IPS-18a (cell line): ENCODE measurements at regions not wholly inside any gene's neighbourhood (a gene's known extent, or its start where the extent isn't known, plus 50 kb on each side); places are given as distances from the start of the nearest gene placed in this dataset.
A peak's percentile ranks its signal among the peaks of the same experiment; 100 is the strongest.

Source experiments
- H3K27ac ChIP-seq: one replicate; pipeline ENCODE4 v1.5.1; 2013; ENCODE audit warnings: low read length
- H3K27me3 ChIP-seq: one replicate; pipeline ENCODE4 v1.6.1; 2013; ENCODE audit warnings: mild to moderate bottlenecking, low read length; ENCODE audit not compliant: control insufficient read depth, insufficient read depth
- H3K36me3 ChIP-seq: one replicate; pipeline ENCODE4 v1.6.1; 2013; ENCODE audit warnings: low read depth, low read length; ENCODE audit not compliant: control insufficient read depth
- H3K4me1 ChIP-seq: one replicate; pipeline ENCODE4 v1.6.1; 2013; ENCODE audit warnings: low read depth, low read length; ENCODE audit not compliant: control insufficient read depth
- H3K4me3 ChIP-seq: one replicate; pipeline ENCODE4 v1.5.1; 2013; ENCODE audit warnings: low read length
- H3K9ac ChIP-seq: one replicate; pipeline ENCODE4 v1.6.1; 2013; ENCODE audit warnings: mild to moderate bottlenecking, low read length, moderate library complexity
- H3K9me3 ChIP-seq: one replicate; pipeline ENCODE4 v1.6.1; 2013; ENCODE audit warnings: low read depth, low read length; ENCODE audit not compliant: control insufficient read depth

GRCh38 chr14:53601409-53601808 is 355.2 kb downstream of the BMP4 start:
- Histone ChIP-seq H3K36me3 (no peaks in the 10 kb centered on the region), H3K9me3 (no peaks in the 10 kb centered on the region), H3K4me3 (no peak overlapping the region), H3K4me1 (peaks cover 15% of the 10 kb centered on the region), H3K27me3 (no peaks in the 10 kb centered on the region), H3K27ac (no peak overlapping the region), H3K9ac (no peak overlapping the region)

DNA sequence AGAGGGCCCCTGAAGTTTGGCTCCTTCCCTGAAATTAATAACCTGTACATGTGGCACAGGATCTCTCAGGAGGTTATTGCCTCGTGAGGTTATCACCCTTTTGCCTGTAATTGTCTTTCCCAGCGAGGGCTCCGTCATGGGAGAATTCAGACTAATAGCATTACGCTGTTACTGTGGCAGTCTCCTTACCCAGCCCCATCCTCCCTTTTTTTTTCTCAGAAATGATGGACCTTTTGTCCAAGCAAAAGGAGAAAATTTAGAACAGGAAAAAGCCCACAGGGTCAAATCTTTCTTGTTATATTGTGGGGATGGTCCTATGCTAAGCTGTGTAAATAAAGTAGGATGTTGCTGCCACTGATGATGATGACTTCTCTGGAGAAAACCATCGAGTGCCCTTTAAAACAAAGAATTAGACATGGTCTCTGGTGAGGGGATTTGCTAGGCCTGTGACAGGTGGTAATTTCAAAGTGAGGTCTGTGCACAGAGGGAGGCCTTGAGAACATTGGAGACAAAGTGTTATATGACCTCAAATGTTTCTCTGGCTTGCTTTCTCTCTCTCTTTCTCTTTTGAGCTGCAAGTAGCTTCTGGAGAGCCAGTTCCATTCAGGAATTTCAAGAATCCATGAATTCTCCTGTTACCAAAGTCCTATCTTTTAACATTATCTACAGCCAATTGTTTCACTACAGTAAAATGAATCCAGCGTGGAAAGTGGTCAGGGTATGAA is 357.2 kb downstream of the BMP4 start:
- Histone ChIP-seq H3K27me3 (no peaks in the 10 kb centered on the region), H3K9me3 (no peaks in the 10 kb centered on the region), H3K27ac (peak overlapping the region; percentile 30), H3K9ac (no peak overlapping the region), H3K4me3 (no peak overlapping the region), H3K4me1 (peaks cover 15% of the 10 kb centered on the region), H3K36me3 (no peaks in the 10 kb centered on the region)

DNA sequence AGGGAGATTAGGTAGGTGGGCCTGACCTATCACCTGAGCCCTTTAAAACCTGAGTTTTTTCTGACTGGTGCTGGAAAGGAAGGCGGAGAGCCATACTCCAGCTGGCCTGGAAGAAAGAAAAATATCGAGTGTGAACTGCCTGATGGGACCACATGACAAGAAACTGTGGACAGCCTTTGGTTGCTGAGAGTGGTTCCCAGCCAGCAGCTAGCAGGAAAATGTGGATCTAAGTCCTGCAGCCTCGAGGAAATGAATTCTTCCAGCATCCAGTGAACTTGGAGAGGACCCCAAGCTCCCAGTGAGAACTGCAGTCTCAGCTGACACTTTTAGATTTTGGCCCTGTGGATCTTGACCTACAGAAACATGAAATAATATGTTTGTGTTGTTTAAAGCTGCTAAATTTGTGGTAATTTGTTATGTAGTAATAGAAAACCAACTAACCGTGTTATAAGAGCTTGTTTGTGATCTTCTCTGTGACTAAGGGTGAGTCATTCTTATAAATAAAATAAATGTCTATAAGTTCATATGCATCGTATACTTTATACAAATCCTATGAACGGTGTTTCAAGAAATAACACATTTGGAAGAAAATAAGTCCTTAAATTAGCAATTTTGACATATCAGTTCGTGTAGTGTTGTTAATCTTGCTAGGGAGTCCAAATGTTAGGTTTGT is 359.6 kb downstream of the BMP4 start:
- Histone ChIP-seq H3K27me3 (no peaks in the 10 kb centered on the region), H3K4me3 (no peak overlapping the region), H3K9ac (no peak overlapping the region), H3K27ac (no peak overlapping the region), H3K4me1 (peaks cover 15% of the 10 kb centered on the region), H3K36me3 (no peaks in the 10 kb centered on the region), H3K9me3 (no peaks in the 10 kb centered on the region)

DNA sequence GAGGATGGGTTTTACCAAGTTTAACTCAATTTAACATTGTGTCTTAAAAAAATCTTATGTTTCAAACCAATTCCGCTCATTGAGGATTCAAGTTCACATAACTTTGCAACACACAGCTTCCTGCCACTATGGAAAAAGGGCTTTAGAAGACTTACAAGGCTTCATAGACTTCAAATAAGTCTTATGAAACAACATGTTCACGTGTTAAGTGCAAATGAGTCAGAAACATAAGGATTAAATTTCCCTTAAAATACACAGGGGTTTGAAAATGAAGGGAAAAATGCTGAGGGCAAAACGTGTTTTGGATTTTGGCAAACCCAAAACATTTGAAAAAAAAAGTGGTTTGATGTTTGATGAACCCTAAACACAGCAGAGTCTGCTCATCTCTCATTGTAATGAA is 364.8 kb downstream of the BMP4 start:
- Histone ChIP-seq H3K4me3 (no peak overlapping the region), H3K9ac (no peak overlapping the region), H3K4me1 (no peaks in the 10 kb centered on the region), H3K27ac (no peak overlapping the region), H3K9me3 (no peaks in the 10 kb centered on the region), H3K36me3 (no peaks in the 10 kb centered on the region), H3K27me3 (no peaks in the 10 kb centered on the region)

DNA sequence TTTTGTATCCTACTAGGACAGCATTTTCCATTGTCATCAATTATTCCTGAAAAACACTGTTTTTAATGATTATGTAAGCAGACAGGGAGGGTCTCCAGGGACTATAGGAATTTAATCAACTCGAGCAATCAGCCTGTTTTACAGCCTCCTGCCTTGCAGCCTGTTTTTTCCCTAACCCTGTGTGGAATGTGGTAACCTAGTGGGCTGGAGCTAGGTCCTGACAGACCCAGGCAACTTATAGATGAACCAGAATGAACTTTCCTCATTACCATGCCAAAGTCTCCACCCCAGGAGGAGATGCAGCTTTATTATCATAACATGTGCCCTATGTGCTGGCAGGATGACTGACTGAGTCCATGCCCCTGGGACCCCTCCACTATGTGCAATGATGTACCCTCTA is 375.1 kb downstream of the BMP4 start:
- H3K4me1 ChIP-seq = peaks cover 6% of the 10 kb centered on the region
- H3K9ac ChIP-seq = no peak overlapping the region
- peaks cover 4% of the 10 kb centered on the region for H3K9me3 ChIP-seq
- no peaks in the 10 kb centered on the region for H3K27me3 ChIP-seq
- H3K36me3 ChIP-seq = no peaks in the 10 kb centered on the region
- no peak overlapping the region for H3K4me3 ChIP-seq
- no peak overlapping the region for H3K27ac ChIP-seq

DNA sequence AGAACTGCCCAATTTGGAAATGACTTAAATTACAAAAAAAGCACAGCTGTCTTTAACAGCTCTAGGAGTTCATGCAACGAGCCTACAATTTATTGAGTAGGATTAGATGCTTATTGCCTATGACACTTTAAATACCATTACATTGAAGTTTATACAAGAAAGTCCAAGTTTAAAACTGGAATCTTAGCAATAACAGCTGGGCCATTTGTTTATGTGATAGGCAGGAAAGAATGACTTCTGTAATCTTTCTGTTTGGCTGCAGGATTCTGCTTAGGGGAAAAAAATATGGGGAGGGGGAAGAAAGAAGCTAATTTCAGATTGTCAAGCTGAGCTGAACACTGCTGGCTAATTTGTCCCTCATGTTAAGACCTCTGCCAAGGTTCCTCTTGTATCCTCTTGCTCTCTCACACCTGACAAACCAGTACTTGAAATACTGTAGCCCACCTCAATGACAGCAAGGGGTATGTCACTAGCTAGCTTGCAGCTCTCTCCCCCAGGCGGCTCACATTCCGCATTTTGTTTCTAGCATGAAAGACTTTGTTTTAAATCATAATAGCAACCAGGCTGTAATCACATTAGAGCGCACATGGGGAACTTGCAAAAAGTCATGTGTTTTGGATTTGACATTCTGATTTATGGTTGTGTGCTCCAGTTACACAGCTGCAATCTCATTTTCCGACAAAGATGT is 384.8 kb downstream of the BMP4 start:
- Histone ChIP-seq H3K9me3 (peaks cover 15% of the 10 kb centered on the region), H3K36me3 (no peaks in the 10 kb centered on the region), H3K27me3 (no peaks in the 10 kb centered on the region), H3K9ac (no peak overlapping the region), H3K4me3 (no peak overlapping the region), H3K27ac (no peak overlapping the region), H3K4me1 (peaks cover 26% of the 10 kb centered on the region)

DNA sequence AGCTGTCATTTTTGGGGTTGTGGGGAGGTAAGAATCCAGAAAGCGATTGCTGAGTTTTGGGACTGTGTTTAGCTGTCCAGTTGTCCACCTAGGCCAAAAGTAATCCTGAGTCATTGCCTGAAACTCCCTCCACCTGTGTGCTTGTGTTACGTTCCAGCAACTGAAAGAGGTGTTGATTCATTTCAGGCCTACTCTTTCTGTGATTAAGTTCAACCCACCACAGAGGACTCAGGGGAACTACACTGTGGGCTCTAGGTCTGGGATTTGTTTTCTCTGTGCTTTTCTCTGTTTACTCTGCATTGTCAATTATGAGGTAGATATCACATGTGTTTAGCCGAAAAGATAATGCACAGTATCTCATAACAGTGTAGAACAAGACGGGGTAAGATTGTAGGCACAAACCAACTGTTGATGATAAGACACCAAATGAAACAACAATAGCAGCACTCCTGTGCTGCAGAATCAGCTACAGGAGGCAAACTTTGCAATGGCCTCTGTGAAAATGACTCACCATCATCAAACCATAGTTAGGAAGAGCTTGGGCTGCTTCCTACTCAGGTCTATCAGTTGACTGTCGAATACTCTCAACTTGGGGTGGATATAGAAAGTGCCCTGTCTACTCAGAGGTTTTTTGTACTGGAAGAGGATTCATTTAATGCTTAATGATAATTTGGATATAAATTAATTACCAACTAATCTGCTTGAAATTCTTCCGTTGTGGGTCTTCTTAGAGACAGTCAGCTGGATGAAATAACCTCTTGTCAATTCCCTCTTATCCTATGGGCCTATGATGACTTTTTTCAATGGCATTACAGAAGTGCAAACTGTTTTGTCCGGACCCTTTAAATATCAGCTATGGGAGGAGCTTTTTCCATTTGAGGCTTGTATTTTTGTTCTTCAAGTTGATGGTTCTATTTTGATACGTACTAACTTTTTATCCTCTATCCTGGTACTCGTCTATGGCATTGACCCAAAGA is 385.9 kb downstream of the BMP4 start:
- Histone ChIP-seq H3K4me3 (no peak overlapping the region), H3K9ac (no peak overlapping the region), H3K9me3 (peaks cover 7% of the 10 kb centered on the region), H3K4me1 (peaks cover 26% of the 10 kb centered on the region), H3K27me3 (no peaks in the 10 kb centered on the region), H3K36me3 (no peaks in the 10 kb centered on the region), H3K27ac (no peak overlapping the region)

- Histone ChIP-seq H3K27ac (no peak overlapping the region), H3K27me3 (no peaks in the 10 kb centered on the region), H3K9me3 (no peaks in the 10 kb centered on the region), H3K9ac (no peak overlapping the region), H3K4me3 (no peak overlapping the region), H3K36me3 (no peaks in the 10 kb centered on the region), H3K4me1 (peaks cover 26% of the 10 kb centered on the region)
Observed at GRCh38 chr14:53569446-53569845, 387.2 kb downstream of the BMP4 start.

- Histone ChIP-seq H3K9me3 (peaks cover 3% of the 10 kb centered on the region), H3K9ac (no peak overlapping the region), H3K4me3 (no peak overlapping the region), H3K27ac (no peak overlapping the region), H3K4me1 (peaks cover 23% of the 10 kb centered on the region), H3K27me3 (no peaks in the 10 kb centered on the region), H3K36me3 (no peaks in the 10 kb centered on the region)
Observed at GRCh38 chr14:53567236-53567780, 389.3 kb downstream of the BMP4 start.

- Histone ChIP-seq H3K4me1 (peaks cover 6% of the 10 kb centered on the region), H3K27ac (no peak overlapping the region), H3K9me3 (peaks cover 3% of the 10 kb centered on the region), H3K36me3 (no peaks in the 10 kb centered on the region), H3K4me3 (no peak overlapping the region), H3K9ac (no peak overlapping the region), H3K27me3 (no peaks in the 10 kb centered on the region)
Observed at GRCh38 chr14:53564870-53565269, 391.8 kb downstream of the BMP4 start.

- peaks cover 3% of the 10 kb centered on the region for H3K9me3 ChIP-seq
Observed at GRCh38 chr14:53563628-53564027, 393.0 kb downstream of the BMP4 start.

More at GRCh38 chr14:53563628-53564027, 393.0 kb downstream of the BMP4 start:
- Histone ChIP-seq H3K4me1 (peaks cover 6% of the 10 kb centered on the region), H3K36me3 (no peaks in the 10 kb centered on the region), H3K9ac (no peak overlapping the region), H3K27me3 (no peaks in the 10 kb centered on the region), H3K4me3 (no peak overlapping the region), H3K27ac (no peak overlapping the region)
